ENCODE measurements at regions not wholly inside any gene's neighbourhood (a gene's known extent, or its start where the extent isn't known, plus 50 kb on each side); places are given as distances from the start of the nearest gene placed in this dataset.

GRCh38 chr3:124615896-124616543, 114.2 kb upstream of the UMPS start:
- TF ChIP-seq CTCF (IDR thresholded peaks at IDR 0.05; ENCODE audit: insufficient read depth, low read length, poor library complexity, severe bottlenecking): no peak
- no peak for TF ChIP-seq EZH2phosphoT487 (conservative IDR thresholded peaks at IDR 0.05; ENCODE audit: low read length)

Data from SU-DHL-6 (cell line).